Panc1 (cell line): ENCODE measurements at regions not wholly inside any gene's neighbourhood (a gene's known extent, or its start where the extent isn't known, plus 50 kb on each side); places are given as distances from the start of the nearest gene placed in this dataset.
A peak's percentile ranks its signal among the peaks of the same experiment; 100 is the strongest.

Source experiments
- ATAC-seq: fragments of 200-7000 bp; cut with Tn5 transposase; 2 replicates; pipeline ENCODE4 v1.9.1; 2020; ENCODE audit warnings: mild to moderate bottlenecking, moderate library complexity
- BruUV-seq: library from RNA; stranded (reverse); fragments of 400-500 nt; replicated peaks from 2 replicates; lab custom pipeline; 2021; lab: Mats Ljungman, UMichigan
- CTCF ChIA-PET: fragments of 300-600 bp; sonication (Branson Sonifier 250); formaldehyde crosslinking; loops from one replicate; lab custom pipeline; 2022; ENCODE audit warnings: antibody characterized with exemption; lab: Charles Lee
- POLR2A ChIA-PET: fragments of 300-600 bp; sonication (Branson Sonifier 250); formaldehyde crosslinking; loops from one replicate; lab custom pipeline; 2022; ENCODE audit warnings: antibody characterized with exemption; lab: Charles Lee
- DNase-seq: peaks from one replicate; pipeline ENCODE4 v3.0.0-alpha.2; 2010; ENCODE audit warnings: low read depth, low spot score
- H3K27ac ChIP-seq: 2 replicates; pipeline ENCODE4 v1.5.1; 2011; ENCODE audit warnings: mild to moderate bottlenecking, low read length, inconsistent platforms
- H3K27me3 ChIP-seq: fragments of 200-500 bp; sonication (Bioruptor generic); 2 replicates; pipeline ENCODE4 v1.6.0; 2014; ENCODE audit warnings: low read length, inconsistent platforms; ENCODE audit not compliant: control insufficient read depth, insufficient read depth
- H3K36me3 ChIP-seq: fragments of 200-500 bp; sonication (Bioruptor generic); 2 replicates; pipeline ENCODE4 v1.5.1; 2014; ENCODE audit warnings: inconsistent platforms, mild to moderate bottlenecking, low read length, moderate library complexity; ENCODE audit not compliant: control insufficient read depth, insufficient read depth
- H3K4me1 ChIP-seq: 2 replicates; pipeline ENCODE4 v1.5.1; 2011; ENCODE audit warnings: inconsistent platforms, mild to moderate bottlenecking, low read length, moderate library complexity; ENCODE audit not compliant: control insufficient read depth, insufficient read depth
- H3K4me3 ChIP-seq, 2 experiments: 2 replicates each; pipeline ENCODE4 v1.5.1; 2011 to 2012; ENCODE audit warnings: low read depth in 2 of 2, low read length in 2 of 2, mild to moderate bottlenecking in 2 of 2, inconsistent platforms in 1 of 2, moderate library complexity in 1 of 2
- H3K9me3 ChIP-seq: fragments of 200-500 bp; sonication (Bioruptor generic); 2 replicates; pipeline ENCODE4 v1.5.1; 2014; ENCODE audit warnings: low read depth, mild to moderate bottlenecking, inconsistent platforms, low read length, moderate library complexity; ENCODE audit not compliant: control insufficient read depth, insufficient read depth
- CTCF ChIP-seq: fragments of 450-650 bp; IDR thresholded peaks from 2 replicates; pipeline ENCODE4 v1.5.1; 2017; ENCODE audit warnings: mild to moderate bottlenecking
- POLR2AphosphoS5 ChIP-seq: IDR thresholded peaks from 2 replicates; pipeline ENCODE4 v1.6.1; 2012; ENCODE audit warnings: mild to moderate bottlenecking, low read depth, low read length, moderate library complexity
- REST ChIP-seq, 2 experiments: IDR thresholded peaks; 2 replicates each; pipeline ENCODE4 v1.6.1; 2011 to 2012; ENCODE audit warnings: low read depth in 2 of 2, control low read depth in 1 of 2, low read length in 1 of 2, mild to moderate bottlenecking in 1 of 2, moderate library complexity in 1 of 2; ENCODE audit not compliant: insufficient read depth in 1 of 2
- SIN3A ChIP-seq: IDR thresholded peaks from 2 replicates; pipeline ENCODE4 v1.6.1; 2012; ENCODE audit warnings: low read depth, mild to moderate bottlenecking, low read length, moderate library complexity, borderline replicate concordance; ENCODE audit not compliant: insufficient read depth
- TCF7L2 ChIP-seq: IDR thresholded peaks from 2 replicates; pipeline ENCODE4 v1.6.1; 2011; ENCODE audit warnings: mild to moderate bottlenecking, low read depth, low read length, inconsistent platforms
- in situ Hi-C: cut with HindIII; loops from 2 replicates; pipeline ENCODE4 v1.10.0; 2016; ENCODE audit warnings: low sequenced_read_pairs, low pct_unique_long_range_greater_than_20kb
- intact Hi-C: fragments of 100-400 bp; cut with micrococcal nuclease; formaldehyde crosslinking; loops from one replicate; pipeline ENCODE4 v1.10.0; 2022; ENCODE audit not compliant: unreplicated experiment

GRCh38 chr3:126259411-126260391 lies 79.3 kb upstream of the ALDH1L1 start:
- peak overlapping the region; percentile 12; a peak in 2 of 4 replicates for H3K4me3 ChIP-seq
- H3K9me3 ChIP-seq = no peaks in the 10 kb centered on the region
- in situ Hi-C loops = no loop called here
- H3K4me1 ChIP-seq = no peaks in the 10 kb centered on the region
- H3K27me3 ChIP-seq = no peaks in the 10 kb centered on the region; the same call in 1 of the 2 replicates
- H3K36me3 ChIP-seq = no peaks in the 10 kb centered on the region
- TF ChIP-seq CTCF = peak; percentile 88
- no peak for TF ChIP-seq REST (IDR thresholded peaks at IDR 0.05; ENCODE audit: insufficient read depth in 1 of 2, low read depth in 2 of 2, low read length in 1 of 2)
- ChIA-PET POLR2A (no interaction called here), CTCF (interaction anchor here (1.0 kb wide), 1 partner anchor 129 kb away, joined by 4 read pairs; no protein-coding TSS in a partner anchor)
- no TSS peak for BruUV-seq
- DNase-seq (peak; percentile 13), ATAC-seq (peak; percentile 88)
- H3K27ac ChIP-seq = no peak overlapping the region
- intact Hi-C loops = loop anchor here (1.0 kb wide), 1 partner anchor 130 kb away; no protein-coding TSS in a partner anchor

- no peak for DNase-seq
- BruUV-seq = no TSS peak
- no peaks in the 10 kb centered on the region for H3K36me3 ChIP-seq
- intact Hi-C loops (loop anchor here (1.0 kb wide), 1 partner anchor 131 kb away; no protein-coding TSS in a partner anchor), in situ Hi-C loops (no loop called here)
- ATAC-seq = no peak
- no peak overlapping the region for H3K27ac ChIP-seq
- no peaks in the 10 kb centered on the region for H3K4me1 ChIP-seq
- H3K9me3 ChIP-seq = no peaks in the 10 kb centered on the region
- POLR2A ChIA-PET = no interaction called here
- CTCF ChIA-PET = no interaction called here
- TF ChIP-seq TCF7L2 (no peak), SIN3A (no peak), POLR2AphosphoS5 (no peak), REST (IDR thresholded peaks at IDR 0.05; ENCODE audit: insufficient read depth in 1 of 2, low read depth in 2 of 2, low read length in 1 of 2) (no peak), CTCF (no peak)
- H3K27me3 ChIP-seq = peaks cover 3% of the 10 kb centered on the region
- H3K4me3 ChIP-seq = no peak overlapping the region
Measured at GRCh38 chr3:126258670-126259069, 78.3 kb upstream of the ALDH1L1 start.
